Hepatocyte (in vitro differentiated cells): ENCODE measurements at regions not wholly inside any gene's neighbourhood (a gene's known extent, or its start where the extent isn't known, plus 50 kb on each side); places are given as distances from the start of the nearest gene placed in this dataset.

Source experiments
- DNase-seq: peaks from one replicate; pipeline ENCODE4 v3.0.0-alpha.2; 2016; ENCODE audit warnings: low spot score
- H2AFZ ChIP-seq: fragments of 200-600 bp; sonication (generic); 2 replicates; pipeline ENCODE4 v1.6.0; 2016; ENCODE audit warnings: antibody characterized with exemption, mild to moderate bottlenecking
- H3K27ac ChIP-seq: fragments of 200-600 bp; sonication (generic); 2 replicates; pipeline ENCODE4 v1.5.1; 2016; ENCODE audit warnings: mild to moderate bottlenecking
- H3K27me3 ChIP-seq: fragments of 200-600 bp; sonication (generic); 2 replicates; pipeline ENCODE4 v1.6.1; 2016
- H3K36me3 ChIP-seq: fragments of 200-600 bp; sonication (generic); replicated peaks from 2 replicates; pipeline ENCODE4 v1.5.1; 2016; ENCODE audit warnings: low read depth; ENCODE audit not compliant: insufficient read depth
- H3K4me1 ChIP-seq: fragments of 200-600 bp; sonication (generic); 2 replicates; pipeline ENCODE4 v1.5.1; 2016; ENCODE audit warnings: mild to moderate bottlenecking, moderate library complexity; ENCODE audit not compliant: insufficient read depth
- H3K4me2 ChIP-seq: fragments of 200-600 bp; sonication (generic); 2 replicates; pipeline ENCODE4 v1.6.0; 2016
- H3K4me3 ChIP-seq: fragments of 200-600 bp; sonication (generic); 2 replicates; pipeline ENCODE4 v1.5.1; 2016; ENCODE audit warnings: mild to moderate bottlenecking
- H3K79me2 ChIP-seq: fragments of 200-600 bp; sonication (generic); 2 replicates; pipeline ENCODE4 v1.6.0; 2017; ENCODE audit warnings: mild to moderate bottlenecking
- H3K9me2 ChIP-seq: fragments of 200-600 bp; sonication (generic); replicated peaks from 2 replicates; pipeline ENCODE4 v1.6.0; 2017; ENCODE audit warnings: mild to moderate bottlenecking; ENCODE audit not compliant: insufficient read depth
- H3K9me3 ChIP-seq: fragments of 200-600 bp; sonication (generic); 2 replicates; pipeline ENCODE4 v1.5.1; 2016; ENCODE audit warnings: low read depth, mild to moderate bottlenecking
- H4K20me1 ChIP-seq: fragments of 200-600 bp; sonication (generic); 2 replicates; pipeline ENCODE4 v1.6.0; 2016; ENCODE audit warnings: mild to moderate bottlenecking; ENCODE audit not compliant: insufficient read depth, poor library complexity, severe bottlenecking
- EZH2 ChIP-seq: fragments of 200-600 bp; sonication (generic); IDR thresholded peaks from 2 replicates; pipeline ENCODE4 v1.6.1; 2016; ENCODE audit warnings: antibody characterized with exemption, mild to moderate bottlenecking, borderline replicate concordance
- EZH2phosphoT487 ChIP-seq: fragments of 200-600 bp; sonication (generic); IDR thresholded peaks from one replicate; pipeline ENCODE4 v1.6.1; 2018; ENCODE audit warnings: antibody characterized with exemption, mild to moderate bottlenecking, low read depth, moderate library complexity; ENCODE audit not compliant: unreplicated experiment, severe bottlenecking
- WGBS: methylation state at CpG from one replicate; pipeline ENCODE4 v1.1.6; 2016; ENCODE audit warnings: low lambda C conversion rate; ENCODE audit errors: missing lambda C conversion rate; 5-methylcytosine and 5-hydroxymethylcytosine counted together
- TF ChIP-seq, protein P1 (sequence below): fragments of 200-600 bp; sonication (generic); IDR thresholded peaks from 2 replicates; pipeline ENCODE4 v1.5.1; 2016; ENCODE audit warnings: antibody characterized with exemption, mild to moderate bottlenecking; ENCODE audit not compliant: poor library complexity

DNA sequence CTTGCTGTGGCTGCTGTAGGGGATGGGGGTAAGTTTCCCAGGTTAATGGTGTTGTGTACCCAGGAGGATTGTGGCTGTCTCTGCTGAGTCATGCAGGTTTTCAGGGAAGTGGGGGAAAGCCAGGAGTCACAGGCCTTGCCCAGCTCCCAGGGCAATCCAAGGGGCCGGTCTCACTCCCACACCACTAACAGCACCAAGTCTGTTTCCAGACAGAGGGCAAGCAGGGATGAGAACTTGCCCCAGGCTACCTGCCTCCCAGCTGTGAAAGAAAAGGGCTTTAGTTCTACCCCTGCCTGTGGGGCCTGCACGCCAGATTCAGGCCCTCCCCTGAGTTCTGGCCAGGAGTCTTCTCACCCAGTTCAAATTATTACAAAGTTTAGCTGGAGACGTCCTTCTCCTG lies 579.8 kb upstream of the ST8SIA4 start:
- no peak for DNase-seq

DNA sequence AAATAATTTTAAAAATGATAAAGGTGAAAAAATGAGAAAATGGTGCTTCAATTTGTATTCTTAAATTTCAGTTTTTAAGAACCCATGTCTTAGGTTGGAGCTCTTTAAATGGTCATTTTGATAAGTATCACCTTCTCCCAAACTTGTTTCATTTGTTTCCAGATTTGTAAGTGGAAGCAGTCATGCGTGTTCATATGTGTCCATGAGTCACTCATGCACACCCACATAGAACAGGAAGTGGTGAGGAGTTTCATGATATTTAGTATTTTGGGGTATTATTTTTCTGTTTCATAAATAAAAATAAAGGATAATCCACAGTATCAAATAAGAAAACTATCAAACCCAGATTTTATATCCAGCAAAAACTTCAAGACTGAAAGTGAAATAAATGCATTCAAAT lies 570.4 kb upstream of the ST8SIA4 start:
- H3K4me3 ChIP-seq, result no peak overlapping the region
- no peak overlapping the region for H3K27ac ChIP-seq
- no peak for TF ChIP-seq EZH2phosphoT487
- TF ChIP-seq EZH2, result no peak
- TF ChIP-seq, protein P1, sequence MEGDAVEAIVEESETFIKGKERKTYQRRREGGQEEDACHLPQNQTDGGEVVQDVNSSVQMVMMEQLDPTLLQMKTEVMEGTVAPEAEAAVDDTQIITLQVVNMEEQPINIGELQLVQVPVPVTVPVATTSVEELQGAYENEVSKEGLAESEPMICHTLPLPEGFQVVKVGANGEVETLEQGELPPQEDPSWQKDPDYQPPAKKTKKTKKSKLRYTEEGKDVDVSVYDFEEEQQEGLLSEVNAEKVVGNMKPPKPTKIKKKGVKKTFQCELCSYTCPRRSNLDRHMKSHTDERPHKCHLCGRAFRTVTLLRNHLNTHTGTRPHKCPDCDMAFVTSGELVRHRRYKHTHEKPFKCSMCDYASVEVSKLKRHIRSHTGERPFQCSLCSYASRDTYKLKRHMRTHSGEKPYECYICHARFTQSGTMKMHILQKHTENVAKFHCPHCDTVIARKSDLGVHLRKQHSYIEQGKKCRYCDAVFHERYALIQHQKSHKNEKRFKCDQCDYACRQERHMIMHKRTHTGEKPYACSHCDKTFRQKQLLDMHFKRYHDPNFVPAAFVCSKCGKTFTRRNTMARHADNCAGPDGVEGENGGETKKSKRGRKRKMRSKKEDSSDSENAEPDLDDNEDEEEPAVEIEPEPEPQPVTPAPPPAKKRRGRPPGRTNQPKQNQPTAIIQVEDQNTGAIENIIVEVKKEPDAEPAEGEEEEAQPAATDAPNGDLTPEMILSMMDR, result no peak
- H3K79me2 ChIP-seq, result no peaks in the 10 kb centered on the region
- no peaks in the 10 kb centered on the region for H3K27me3 ChIP-seq
- H4K20me1 ChIP-seq, result no peaks in the 10 kb centered on the region
- 93% methylated on average over 1 of the region's 1 CpG for WGBS
- H3K9me2 ChIP-seq, result no peaks in the 10 kb centered on the region
- no peak overlapping the region for H3K4me2 ChIP-seq
- H3K4me1 ChIP-seq, result no peaks in the 10 kb centered on the region
- H3K36me3 ChIP-seq, result no peaks in the 10 kb centered on the region
- no peak for DNase-seq
- no peak overlapping the region for H2AFZ ChIP-seq
- no peaks in the 10 kb centered on the region for H3K9me3 ChIP-seq

More for the DNA sequence above, 579.8 kb upstream of the ST8SIA4 start:
- H3K9me2 ChIP-seq, result no peaks in the 10 kb centered on the region
- no peaks in the 10 kb centered on the region for H3K27me3 ChIP-seq
- H3K79me2 ChIP-seq, result no peaks in the 10 kb centered on the region
- H4K20me1 ChIP-seq, result no peaks in the 10 kb centered on the region
- no peaks in the 10 kb centered on the region for H3K4me1 ChIP-seq
- no peaks in the 10 kb centered on the region for H3K9me3 ChIP-seq
- H3K4me2 ChIP-seq, result no peak overlapping the region
- TF ChIP-seq, protein P1, result no peak
- no peak for TF ChIP-seq EZH2
- no peak for TF ChIP-seq EZH2phosphoT487
- 60% methylated on average over 3 of the region's 3 CpGs for WGBS
- H3K4me3 ChIP-seq, result no peak overlapping the region
- no peak overlapping the region for H2AFZ ChIP-seq
- no peaks in the 10 kb centered on the region for H3K36me3 ChIP-seq
- no peak overlapping the region for H3K27ac ChIP-seq

DNA sequence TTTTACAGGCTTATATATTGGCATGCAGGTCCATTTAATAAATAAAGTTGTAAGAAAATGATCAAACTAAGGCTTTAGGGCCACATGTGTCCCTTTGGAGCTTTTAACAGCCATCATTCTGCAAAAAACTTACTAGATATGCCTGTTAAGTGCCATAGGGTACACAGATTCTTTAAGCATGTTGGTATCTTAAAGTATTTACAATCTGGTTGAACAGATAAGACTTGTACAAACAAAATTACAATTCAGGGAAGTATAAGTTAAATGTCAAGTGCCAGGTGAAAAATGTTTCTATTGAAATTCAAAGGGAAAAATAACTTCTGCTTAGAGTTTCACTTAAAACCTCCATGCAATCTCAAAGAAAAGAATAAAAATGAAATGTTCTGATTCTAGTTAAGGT lies 558.4 kb upstream of the ST8SIA4 start:
- Histone ChIP-seq H3K9me2 (no peaks in the 10 kb centered on the region), H3K4me2 (no peak overlapping the region)

More for the DNA sequence above, 558.4 kb upstream of the ST8SIA4 start:
- TF ChIP-seq EZH2phosphoT487 (no peak), EZH2 (no peak)
- TF ChIP-seq, protein P1, result no peak
- no peak for DNase-seq
- no peaks in the 10 kb centered on the region for H3K79me2 ChIP-seq
- H4K20me1 ChIP-seq, result no peaks in the 10 kb centered on the region
- no peak overlapping the region for H3K27ac ChIP-seq
- H2AFZ ChIP-seq, result no peak overlapping the region
- H3K4me1 ChIP-seq, result peaks cover 6% of the 10 kb centered on the region
- no peak overlapping the region for H3K4me3 ChIP-seq
- no peaks in the 10 kb centered on the region for H3K27me3 ChIP-seq
- no peaks in the 10 kb centered on the region for H3K36me3 ChIP-seq
- H3K9me3 ChIP-seq, result no peaks in the 10 kb centered on the region
